ENCODE measurements at regions not wholly inside any gene's neighbourhood (a gene's known extent, or its start where the extent isn't known, plus 50 kb on each side); places are given as distances from the start of the nearest gene placed in this dataset.

GRCh38 chr2:58878778-58879177, 637.7 kb upstream of the FANCL start:
- H3K4ac ChIP-seq (ENCODE audit: low read depth, low read length), result no peak overlapping the region
- no peaks in the 10 kb centered on the region for H3K27me3 ChIP-seq (ENCODE audit: insufficient read depth, low read length, poor library complexity)
- no peaks in the 10 kb centered on the region for H3K79me2 ChIP-seq (ENCODE audit: control insufficient read depth, insufficient read depth, low read length)
- H3K9ac ChIP-seq (ENCODE audit: low read length), result no peak overlapping the region
- no peak overlapping the region for H4K8ac ChIP-seq (ENCODE audit: low read depth, low read length)
- no peaks in the 10 kb centered on the region for H3K4me1 ChIP-seq (ENCODE audit: control insufficient read depth, low read depth, low read length)
- H4K5ac ChIP-seq (ENCODE audit: low read length), result no peak overlapping the region
- H3K4me3 ChIP-seq (ENCODE audit: low read length), result no peak overlapping the region
- WGBS (ENCODE audit: extremely low coverage, insufficient coverage, low lambda C conversion rate), result no CpG with 5 or more reads among the region's 1 CpG
- no peak overlapping the region for H3K18ac ChIP-seq (ENCODE audit: low read length)
- H3K23ac ChIP-seq (ENCODE audit: low read length), result no peak overlapping the region
- H3K27ac ChIP-seq (ENCODE audit: low read depth, low read length), result no peak overlapping the region
- H3K4me2 ChIP-seq (ENCODE audit: low read length), result no peak overlapping the region
- H2BK15ac ChIP-seq (replicated peaks; ENCODE audit: low read depth), result no peak overlapping the region
- H2BK5ac ChIP-seq (ENCODE audit: low read length), result no peak overlapping the region
- H3K56ac ChIP-seq (ENCODE audit: low read length), result no peak overlapping the region
- DNase-seq, result no peak
- no peak overlapping the region for H2BK120ac ChIP-seq (ENCODE audit: low read depth, low read length)
- no peaks in the 10 kb centered on the region for H3K79me1 ChIP-seq (ENCODE audit: low read length)
- no peak overlapping the region for H2AK5ac ChIP-seq (ENCODE audit: low read length)
- no peaks in the 10 kb centered on the region for H3K36me3 ChIP-seq (ENCODE audit: control insufficient read depth, insufficient read depth, low read length)

DNA sequence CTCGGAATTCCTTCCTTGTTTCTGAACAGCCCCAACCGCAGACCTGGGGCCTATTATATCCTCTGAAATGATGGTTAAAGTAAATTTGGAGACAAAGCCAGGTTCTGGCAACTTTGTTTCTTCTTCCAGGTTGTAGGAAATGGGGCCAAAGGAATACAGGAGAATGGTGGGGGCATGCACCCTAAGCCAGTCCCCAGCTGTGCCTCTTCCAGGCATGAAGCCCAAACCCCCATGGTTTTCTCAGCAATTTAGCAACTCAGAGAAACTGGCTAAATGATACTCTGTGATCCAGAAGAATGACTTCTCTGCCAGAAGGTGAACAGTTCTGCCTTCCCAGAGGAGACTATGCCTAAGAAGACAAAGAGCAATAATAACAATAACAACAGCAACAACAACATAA, 635.0 kb upstream of the FANCL start:
- H3K4me1 ChIP-seq (ENCODE audit: control insufficient read depth, low read depth, low read length), result no peaks in the 10 kb centered on the region
- no peak overlapping the region for H2BK120ac ChIP-seq (ENCODE audit: low read depth, low read length)
- H3K9ac ChIP-seq (ENCODE audit: low read length), result no peak overlapping the region
- H3K18ac ChIP-seq (ENCODE audit: low read length), result no peak overlapping the region
- no peak overlapping the region for H3K4me3 ChIP-seq (ENCODE audit: low read length)
- no peak overlapping the region for H4K8ac ChIP-seq (ENCODE audit: low read depth, low read length)
- WGBS (ENCODE audit: extremely low coverage, insufficient coverage, low lambda C conversion rate), result no CpG with 5 or more reads among the region's 2 CpGs
- no peaks in the 10 kb centered on the region for H3K79me1 ChIP-seq (ENCODE audit: low read length)
- H3K27me3 ChIP-seq (ENCODE audit: insufficient read depth, low read length, poor library complexity), result no peaks in the 10 kb centered on the region
- no peak overlapping the region for H3K4me2 ChIP-seq (ENCODE audit: low read length)
- no peak overlapping the region for H3K23ac ChIP-seq (ENCODE audit: low read length)
- no peak overlapping the region for H2BK5ac ChIP-seq (ENCODE audit: low read length)
- no peak overlapping the region for H3K27ac ChIP-seq (ENCODE audit: low read depth, low read length)
- DNase-seq, result no peak
- H3K36me3 ChIP-seq (ENCODE audit: control insufficient read depth, insufficient read depth, low read length), result no peaks in the 10 kb centered on the region
- no peak overlapping the region for H3K56ac ChIP-seq (ENCODE audit: low read length)
- H2AK5ac ChIP-seq (ENCODE audit: low read length), result no peak overlapping the region
- no peaks in the 10 kb centered on the region for H3K79me2 ChIP-seq (ENCODE audit: control insufficient read depth, insufficient read depth, low read length)
- no peak overlapping the region for H4K5ac ChIP-seq (ENCODE audit: low read length)
- no peak overlapping the region for H2BK15ac ChIP-seq (replicated peaks; ENCODE audit: low read depth)
- no peak overlapping the region for H3K4ac ChIP-seq (ENCODE audit: low read depth, low read length)

GRCh38 chr2:58875436-58875835, 634.3 kb upstream of the FANCL start:
- Histone ChIP-seq H3K23ac (ENCODE audit: low read length) (no peak overlapping the region), H3K4me3 (ENCODE audit: low read length) (no peak overlapping the region), H3K56ac (ENCODE audit: low read length) (no peak overlapping the region), H3K27me3 (ENCODE audit: insufficient read depth, low read length, poor library complexity) (no peaks in the 10 kb centered on the region), H2BK5ac (ENCODE audit: low read length) (no peak overlapping the region), H3K79me1 (ENCODE audit: low read length) (no peaks in the 10 kb centered on the region), H3K4me1 (ENCODE audit: control insufficient read depth, low read depth, low read length) (no peaks in the 10 kb centered on the region), H2BK120ac (ENCODE audit: low read depth, low read length) (no peak overlapping the region), H2AK5ac (ENCODE audit: low read length) (no peak overlapping the region), H3K4ac (ENCODE audit: low read depth, low read length) (no peak overlapping the region), H4K8ac (ENCODE audit: low read depth, low read length) (no peak overlapping the region), H3K79me2 (ENCODE audit: control insufficient read depth, insufficient read depth, low read length) (no peaks in the 10 kb centered on the region), H3K36me3 (ENCODE audit: control insufficient read depth, insufficient read depth, low read length) (no peaks in the 10 kb centered on the region), H3K4me2 (ENCODE audit: low read length) (no peak overlapping the region), H3K27ac (ENCODE audit: low read depth, low read length) (no peak overlapping the region), H3K9ac (ENCODE audit: low read length) (no peak overlapping the region), H4K5ac (ENCODE audit: low read length) (no peak overlapping the region), H3K18ac (ENCODE audit: low read length) (no peak overlapping the region), H2BK15ac (replicated peaks; ENCODE audit: low read depth) (no peak overlapping the region)
- no peak for DNase-seq
- WGBS (ENCODE audit: extremely low coverage, insufficient coverage, low lambda C conversion rate), result no CpG with 5 or more reads among the region's 4 CpGs

DNA sequence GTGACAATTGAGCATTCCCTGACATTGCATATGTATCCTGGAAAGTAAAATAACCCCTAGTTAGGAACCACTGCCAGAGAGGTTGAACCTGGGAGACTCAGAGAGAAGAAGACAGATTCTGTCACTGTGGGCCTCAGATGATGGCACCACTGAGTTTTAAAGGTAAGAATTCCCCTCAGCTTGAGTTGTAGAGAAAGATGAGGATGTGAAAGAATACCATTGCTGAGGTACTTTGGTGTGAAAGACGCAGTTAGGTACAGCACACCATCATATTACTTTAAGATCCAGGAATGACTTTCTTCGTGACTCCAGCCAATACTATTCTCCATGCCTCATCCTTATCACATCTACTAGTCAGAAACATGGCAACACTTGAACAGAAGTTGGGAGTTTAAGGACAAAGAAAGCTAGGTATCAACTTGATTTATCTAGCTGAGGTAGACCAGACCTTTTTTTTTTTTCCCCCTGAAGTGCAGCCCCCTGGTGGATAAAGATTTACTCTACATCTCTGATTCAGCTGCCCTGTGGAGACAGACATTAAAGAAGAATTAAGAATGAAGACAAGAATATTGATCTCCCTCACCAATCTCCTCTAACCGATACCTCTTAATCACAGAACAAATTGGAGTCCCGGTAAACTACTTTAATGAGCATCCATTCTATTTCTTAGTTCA, 630.5 kb upstream of the FANCL start:
- no peak overlapping the region for H2BK5ac ChIP-seq (ENCODE audit: low read length)
- H3K4ac ChIP-seq (ENCODE audit: low read depth, low read length), result no peak overlapping the region
- H3K79me2 ChIP-seq (ENCODE audit: control insufficient read depth, insufficient read depth, low read length), result no peaks in the 10 kb centered on the region
- no peak overlapping the region for H3K23ac ChIP-seq (ENCODE audit: low read length)
- H2BK15ac ChIP-seq (replicated peaks; ENCODE audit: low read depth), result no peak overlapping the region
- peak; percentile 46 for DNase-seq
- H2BK120ac ChIP-seq (ENCODE audit: low read depth, low read length), result no peak overlapping the region
- peaks cover 3% of the 10 kb centered on the region for H3K4me1 ChIP-seq (ENCODE audit: control insufficient read depth, low read depth, low read length)
- H3K79me1 ChIP-seq (ENCODE audit: low read length), result no peaks in the 10 kb centered on the region
- H3K4me2 ChIP-seq (ENCODE audit: low read length), result no peak overlapping the region
- H3K27ac ChIP-seq (ENCODE audit: low read depth, low read length), result no peak overlapping the region
- H3K4me3 ChIP-seq (ENCODE audit: low read length), result no peak overlapping the region
- no peak overlapping the region for H4K5ac ChIP-seq (ENCODE audit: low read length)
- no peak overlapping the region for H2AK5ac ChIP-seq (ENCODE audit: low read length)
- no peaks in the 10 kb centered on the region for H3K36me3 ChIP-seq (ENCODE audit: control insufficient read depth, insufficient read depth, low read length)
- H4K8ac ChIP-seq (ENCODE audit: low read depth, low read length), result no peak overlapping the region
- WGBS (ENCODE audit: extremely low coverage, insufficient coverage, low lambda C conversion rate), result no CpG with 5 or more reads among the region's 4 CpGs
- H3K56ac ChIP-seq (ENCODE audit: low read length), result no peak overlapping the region
- no peak overlapping the region for H3K9ac ChIP-seq (ENCODE audit: low read length)
- H3K18ac ChIP-seq (ENCODE audit: low read length), result no peak overlapping the region
- no peaks in the 10 kb centered on the region for H3K27me3 ChIP-seq (ENCODE audit: insufficient read depth, low read length, poor library complexity)

GRCh38 chr2:58870704-58871103, 629.6 kb upstream of the FANCL start:
- H2BK15ac ChIP-seq (replicated peaks; ENCODE audit: low read depth), result no peak overlapping the region
- no peak overlapping the region for H4K8ac ChIP-seq (ENCODE audit: low read depth, low read length)
- no peak overlapping the region for H3K4me3 ChIP-seq (ENCODE audit: low read length)
- H2AK5ac ChIP-seq (ENCODE audit: low read length), result no peak overlapping the region
- no peak overlapping the region for H2BK5ac ChIP-seq (ENCODE audit: low read length)
- no peak overlapping the region for H2BK120ac ChIP-seq (ENCODE audit: low read depth, low read length)
- H3K18ac ChIP-seq (ENCODE audit: low read length), result no peak overlapping the region
- no peaks in the 10 kb centered on the region for H3K79me2 ChIP-seq (ENCODE audit: control insufficient read depth, insufficient read depth, low read length)
- H3K9ac ChIP-seq (ENCODE audit: low read length), result no peak overlapping the region
- no CpG with 5 or more reads among the region's 2 CpGs for WGBS (ENCODE audit: extremely low coverage, insufficient coverage, low lambda C conversion rate)
- no peaks in the 10 kb centered on the region for H3K27me3 ChIP-seq (ENCODE audit: insufficient read depth, low read length, poor library complexity)
- no peak overlapping the region for H4K5ac ChIP-seq (ENCODE audit: low read length)
- H3K56ac ChIP-seq (ENCODE audit: low read length), result no peak overlapping the region
- DNase-seq, result peak; percentile 30
- H3K4ac ChIP-seq (ENCODE audit: low read depth, low read length), result no peak overlapping the region
- peaks cover 5% of the 10 kb centered on the region for H3K4me1 ChIP-seq (ENCODE audit: control insufficient read depth, low read depth, low read length)
- no peaks in the 10 kb centered on the region for H3K36me3 ChIP-seq (ENCODE audit: control insufficient read depth, insufficient read depth, low read length)
- no peak overlapping the region for H3K23ac ChIP-seq (ENCODE audit: low read length)
- no peaks in the 10 kb centered on the region for H3K79me1 ChIP-seq (ENCODE audit: low read length)
- H3K27ac ChIP-seq (ENCODE audit: low read depth, low read length), result no peak overlapping the region
- H3K4me2 ChIP-seq (ENCODE audit: low read length), result no peak overlapping the region

GRCh38 chr2:58866946-58867345, 625.8 kb upstream of the FANCL start:
- Histone ChIP-seq H3K56ac (ENCODE audit: low read length) (no peak overlapping the region), H3K4ac (ENCODE audit: low read depth, low read length) (no peak overlapping the region), H4K5ac (ENCODE audit: low read length) (no peak overlapping the region), H3K27ac (ENCODE audit: low read depth, low read length) (no peak overlapping the region), H3K4me3 (ENCODE audit: low read length) (no peak overlapping the region), H2BK120ac (ENCODE audit: low read depth, low read length) (no peak overlapping the region), H2BK5ac (ENCODE audit: low read length) (no peak overlapping the region), H4K8ac (ENCODE audit: low read depth, low read length) (no peak overlapping the region), H3K79me2 (ENCODE audit: control insufficient read depth, insufficient read depth, low read length) (no peaks in the 10 kb centered on the region), H3K79me1 (ENCODE audit: low read length) (no peaks in the 10 kb centered on the region), H3K9ac (ENCODE audit: low read length) (no peak overlapping the region), H3K18ac (ENCODE audit: low read length) (no peak overlapping the region), H2AK5ac (ENCODE audit: low read length) (no peak overlapping the region), H3K4me2 (ENCODE audit: low read length) (no peak overlapping the region), H3K27me3 (ENCODE audit: insufficient read depth, low read length, poor library complexity) (no peaks in the 10 kb centered on the region), H3K36me3 (ENCODE audit: control insufficient read depth, insufficient read depth, low read length) (no peaks in the 10 kb centered on the region), H2BK15ac (replicated peaks; ENCODE audit: low read depth) (no peak overlapping the region), H3K23ac (ENCODE audit: low read length) (no peak overlapping the region), H3K4me1 (ENCODE audit: control insufficient read depth, low read depth, low read length) (peaks cover 7% of the 10 kb centered on the region)
- no CpG with 5 or more reads among the region's 1 CpG for WGBS (ENCODE audit: extremely low coverage, insufficient coverage, low lambda C conversion rate)
- DNase-seq, result no peak

Measured in mesendoderm (in vitro differentiated cells).